ENCODE measurements at regions not wholly inside any gene's neighbourhood (a gene's known extent, or its start where the extent isn't known, plus 50 kb on each side); places are given as distances from the start of the nearest gene placed in this dataset.
"Not testable (repeated sequence)": the region's sequence is repeated elsewhere in the genome, so short reads cannot be mapped to it uniquely, and the experiment has no call there.

DNA sequence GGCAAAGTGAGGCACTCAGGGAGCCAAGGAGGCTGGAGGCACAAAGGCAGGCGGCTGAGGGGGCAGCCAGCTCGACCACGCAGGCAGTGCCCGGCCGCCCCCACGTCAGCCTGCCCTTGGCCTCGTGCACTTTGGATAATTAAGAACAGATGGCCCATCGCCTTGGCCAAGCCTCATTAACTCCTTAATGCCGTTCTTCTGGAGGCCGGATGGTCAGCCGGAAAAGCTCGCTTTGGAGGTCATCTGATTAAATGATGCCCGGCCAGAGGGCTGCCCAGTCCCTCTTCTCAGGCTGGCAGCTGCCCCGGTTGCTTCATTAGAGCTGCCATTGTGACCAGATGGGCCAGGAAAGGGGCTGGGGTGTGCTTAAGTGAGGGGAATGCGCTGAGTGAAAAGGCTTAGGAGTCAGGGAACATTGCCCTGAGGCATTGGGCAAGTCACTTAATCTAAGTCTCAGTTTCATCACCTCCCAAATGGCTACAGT, 364.0 kb downstream of the NPIPA8 start:
- no peak overlapping the region for H3K27ac ChIP-seq (ENCODE audit: low read depth)
- no peak for DNase-seq (ENCODE audit: extremely low spot score)
- 14% methylated on average over 15 of the region's 15 CpGs for WGBS

DNA sequence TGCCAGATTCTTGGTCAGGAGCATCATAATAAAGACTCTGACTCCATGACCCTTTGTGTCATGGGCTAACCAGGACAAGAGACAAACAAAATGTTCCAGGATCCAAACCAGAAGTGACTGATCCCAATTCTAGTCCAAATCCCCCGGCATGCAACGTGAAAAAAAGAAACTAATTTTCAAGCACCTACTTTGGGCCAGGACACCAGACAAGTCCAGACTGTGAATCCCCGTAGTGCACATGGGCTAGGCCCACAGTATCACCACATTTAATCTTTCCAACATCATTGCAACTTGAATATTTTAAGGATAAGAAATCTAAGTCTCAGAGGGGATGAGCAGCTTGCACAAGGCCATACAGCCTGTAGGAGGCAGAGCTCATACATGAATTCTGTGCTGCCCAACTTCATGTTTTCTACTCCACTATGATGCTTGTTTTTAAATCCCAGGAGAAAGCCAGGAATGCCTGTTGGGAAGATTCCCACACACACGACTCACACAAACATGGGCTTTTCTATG, 365.7 kb downstream of the NPIPA8 start:
- no peak for DNase-seq (ENCODE audit: extremely low spot score)
- H3K36me3 ChIP-seq (ENCODE audit: insufficient read depth) = no peaks in the 10 kb centered on the region
- 69% methylated on average over 4 of the region's 4 CpGs for WGBS
- H3K4me1 ChIP-seq (ENCODE audit: insufficient read depth) = no peaks in the 10 kb centered on the region
- H3K27ac ChIP-seq (ENCODE audit: low read depth) = no peak overlapping the region
- H3K4me3 ChIP-seq (ENCODE audit: low read depth, low read length) = no peak overlapping the region

More for the DNA sequence above, 364.0 kb downstream of the NPIPA8 start:
- H3K4me1 ChIP-seq (ENCODE audit: insufficient read depth) = no peaks in the 10 kb centered on the region
- H3K36me3 ChIP-seq (ENCODE audit: insufficient read depth) = no peaks in the 10 kb centered on the region
- no peak overlapping the region for H3K4me3 ChIP-seq (ENCODE audit: low read depth, low read length)

DNA sequence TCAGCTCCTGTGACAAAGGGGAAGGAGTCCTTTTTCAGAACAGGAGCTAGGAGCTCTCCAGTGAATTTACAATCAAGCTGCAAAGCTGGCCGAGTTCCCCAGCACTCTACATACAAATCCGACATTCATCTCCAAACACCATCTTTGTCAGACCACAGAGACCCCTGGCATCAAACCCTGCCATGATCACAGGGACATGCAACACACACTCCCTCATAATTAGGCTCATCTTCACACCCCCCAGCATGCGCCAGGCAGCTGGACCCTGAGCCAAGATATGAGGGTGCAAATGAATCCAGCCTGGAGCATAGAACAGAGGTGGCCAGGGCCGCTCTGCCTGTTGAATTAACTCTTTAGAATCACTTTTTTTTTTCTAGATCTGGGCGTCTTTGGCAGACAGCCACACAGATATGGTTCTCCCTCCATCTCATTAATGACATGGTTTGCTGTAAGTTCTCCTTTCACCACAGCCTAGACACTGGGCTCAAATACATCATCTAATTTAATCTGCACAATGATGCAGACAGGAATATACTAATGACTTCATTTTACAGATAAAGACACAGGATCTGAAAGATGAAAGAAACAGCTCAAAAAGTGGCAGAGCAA, 366.3 kb downstream of the NPIPA8 start:
- H3K27ac ChIP-seq (ENCODE audit: low read depth) = no peak overlapping the region
- no peaks in the 10 kb centered on the region for H3K36me3 ChIP-seq (ENCODE audit: insufficient read depth)
- H3K4me3 ChIP-seq (ENCODE audit: low read depth, low read length) = no peak overlapping the region
- peak; percentile 15 for DNase-seq (ENCODE audit: extremely low spot score)
- H3K4me1 ChIP-seq (ENCODE audit: insufficient read depth) = no peaks in the 10 kb centered on the region
- WGBS = 51% methylated on average over 5 of the region's 5 CpGs

DNA sequence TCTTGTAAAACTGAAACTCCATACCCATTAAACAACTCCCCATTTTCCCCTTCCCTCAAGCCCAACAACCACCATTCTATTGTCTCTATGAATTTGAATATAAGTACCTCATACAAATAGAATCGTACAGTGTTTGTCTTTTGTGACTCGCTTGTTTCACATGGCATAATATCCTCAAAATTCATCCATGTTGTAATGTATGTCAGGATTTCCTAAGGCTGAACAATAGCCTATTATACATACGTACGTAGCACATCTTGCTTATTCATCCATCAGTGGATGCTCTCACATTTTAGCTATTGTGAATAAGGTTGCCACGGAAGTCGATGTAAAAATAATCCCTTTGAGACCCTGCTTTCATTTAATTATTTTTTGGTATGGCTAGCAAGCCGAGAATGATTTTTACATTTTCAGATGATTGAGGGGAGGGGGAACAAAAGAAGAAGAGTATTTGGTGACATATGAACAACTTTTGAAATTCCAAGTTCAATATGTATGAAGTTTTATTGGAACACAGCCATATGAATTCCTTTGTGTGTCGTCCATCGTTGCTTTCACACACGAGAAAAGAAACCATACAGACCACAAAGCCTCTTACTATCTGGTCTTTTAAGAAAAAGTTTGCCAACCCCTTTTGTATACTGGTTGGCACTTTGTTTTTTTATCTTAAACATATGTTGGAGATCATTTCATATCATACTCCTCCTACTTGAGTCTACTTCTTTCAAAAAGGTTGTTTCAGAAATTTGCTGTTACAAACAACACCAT, 371.2 kb downstream of the NPIPA8 start:
- 64% methylated on average over 10 of the region's 10 CpGs for WGBS
- H3K4me1 ChIP-seq (ENCODE audit: insufficient read depth) = no peaks in the 10 kb centered on the region
- H3K36me3 ChIP-seq (ENCODE audit: insufficient read depth) = no peaks in the 10 kb centered on the region
- no peak overlapping the region for H3K4me3 ChIP-seq (ENCODE audit: low read depth, low read length)
- no peak overlapping the region for H3K27ac ChIP-seq (ENCODE audit: low read depth)
- no peak for DNase-seq (ENCODE audit: extremely low spot score)

DNA sequence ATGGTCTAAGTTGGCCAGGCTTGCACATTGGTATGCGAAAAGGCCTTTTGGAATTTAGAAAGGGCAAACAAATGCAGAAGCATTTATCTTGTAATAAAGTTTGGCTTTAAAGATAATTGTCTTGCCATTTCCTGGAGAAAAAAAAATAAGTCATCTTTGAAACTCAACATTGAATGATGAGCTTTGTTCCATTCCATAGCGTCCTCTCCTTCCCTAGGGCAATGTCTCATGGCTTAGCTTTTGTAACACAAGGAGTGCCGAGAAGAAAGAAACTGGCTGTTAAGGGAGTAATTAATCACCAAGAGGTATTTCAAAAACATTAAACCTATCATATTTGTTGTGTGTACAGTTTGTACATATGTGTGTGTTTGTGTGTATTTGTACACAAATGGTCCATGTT, 372.3 kb downstream of the NPIPA8 start:
- no peaks in the 10 kb centered on the region for H3K36me3 ChIP-seq (ENCODE audit: insufficient read depth)
- DNase-seq (ENCODE audit: extremely low spot score) = no peak
- H3K4me3 ChIP-seq (ENCODE audit: low read depth, low read length) = no peak overlapping the region
- H3K27ac ChIP-seq (ENCODE audit: low read depth) = no peak overlapping the region
- H3K4me1 ChIP-seq (ENCODE audit: insufficient read depth) = no peaks in the 10 kb centered on the region
- WGBS = 70% methylated on average over 3 of the region's 3 CpGs

DNA sequence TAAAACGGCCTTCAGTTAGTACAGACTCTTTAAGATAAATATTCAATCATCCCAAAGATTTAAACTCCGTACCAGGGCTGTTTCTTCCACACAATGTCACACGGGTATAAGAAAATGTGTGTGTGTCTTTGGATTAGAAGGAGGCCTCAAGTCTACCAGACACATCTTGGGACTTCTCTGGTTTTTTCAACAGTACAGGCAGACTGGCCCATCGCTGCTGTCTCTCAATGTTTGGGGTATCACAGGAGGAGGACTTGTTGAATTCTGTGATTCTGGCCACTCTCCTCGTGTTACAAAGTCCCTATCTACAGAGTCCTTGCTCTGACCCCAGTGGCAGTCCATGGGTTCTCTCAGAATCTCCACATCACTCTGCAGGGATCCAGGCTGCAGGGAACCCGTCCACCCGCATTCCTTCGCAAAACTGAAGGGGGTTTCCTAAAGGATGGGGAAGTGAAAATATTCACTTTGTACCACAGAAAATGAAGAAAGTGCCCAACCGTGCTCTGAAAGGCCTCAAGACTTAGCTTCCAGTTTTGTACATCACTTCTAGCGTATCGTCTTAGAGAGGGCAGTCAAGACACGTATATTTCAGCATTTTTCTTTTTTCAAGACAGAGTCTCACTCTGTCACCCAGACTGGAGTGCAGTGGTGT, 373.2 kb downstream of the NPIPA8 start:
- H3K27ac ChIP-seq (ENCODE audit: low read depth) = no peak overlapping the region
- 58% methylated on average over 12 of the region's 12 CpGs for WGBS

DNA sequence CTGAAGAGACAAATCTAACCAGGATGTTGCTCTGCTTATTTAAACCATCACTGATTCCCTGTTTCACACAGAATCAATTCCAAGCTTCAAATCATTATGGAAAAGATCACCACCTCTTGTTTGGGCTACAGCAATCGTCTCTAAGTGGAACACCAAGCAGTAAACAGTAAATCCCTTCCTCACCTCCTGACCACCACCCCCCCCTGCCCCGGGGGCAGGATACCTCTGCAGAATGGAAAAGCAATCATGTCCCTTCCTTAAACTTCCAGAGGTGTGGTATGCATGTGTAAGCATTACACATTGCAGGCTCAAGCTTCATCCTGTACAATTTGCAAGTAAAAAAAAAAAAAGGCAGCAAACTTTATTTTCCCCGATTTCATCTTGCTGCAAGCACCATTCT, 373.8 kb downstream of the NPIPA8 start:
- H3K36me3 ChIP-seq (ENCODE audit: insufficient read depth) = no peaks in the 10 kb centered on the region
- WGBS = 61% methylated on average over 3 of the region's 3 CpGs
- no peaks in the 10 kb centered on the region for H3K4me1 ChIP-seq (ENCODE audit: insufficient read depth)
- no peak overlapping the region for H3K27ac ChIP-seq (ENCODE audit: low read depth)
- no peak for DNase-seq (ENCODE audit: extremely low spot score)
- H3K4me3 ChIP-seq (ENCODE audit: low read depth, low read length) = no peak overlapping the region

More for the DNA sequence above, 373.2 kb downstream of the NPIPA8 start:
- Histone ChIP-seq H3K4me3 (ENCODE audit: low read depth, low read length) (no peak overlapping the region), H3K4me1 (ENCODE audit: insufficient read depth) (no peaks in the 10 kb centered on the region), H3K36me3 (ENCODE audit: insufficient read depth) (no peaks in the 10 kb centered on the region)
- no peak for DNase-seq (ENCODE audit: extremely low spot score)

DNA sequence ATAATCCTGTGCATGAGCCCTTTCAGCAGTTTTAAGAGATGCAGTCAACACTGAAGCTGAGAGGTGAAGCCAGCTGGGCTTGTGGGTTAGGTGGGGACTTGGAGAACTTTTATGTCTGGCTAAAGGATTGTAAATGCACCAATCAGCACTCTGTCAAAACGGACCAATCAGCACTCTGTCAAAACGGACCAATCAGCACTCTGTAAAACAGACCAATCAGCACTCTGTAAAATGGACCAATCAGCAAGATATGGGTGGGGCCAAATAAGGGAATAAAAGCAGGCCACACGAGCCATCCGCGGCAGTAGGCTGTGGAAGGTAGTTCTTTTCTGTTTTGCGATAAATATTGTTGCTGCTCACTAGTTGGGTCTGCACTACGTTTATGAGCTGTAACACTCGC, 374.7 kb downstream of the NPIPA8 start:
- WGBS = 87% methylated on average over 8 of the region's 8 CpGs
- H3K27ac ChIP-seq (ENCODE audit: low read depth); DNase-seq (ENCODE audit: extremely low spot score): not testable (repeated sequence)

DNA sequence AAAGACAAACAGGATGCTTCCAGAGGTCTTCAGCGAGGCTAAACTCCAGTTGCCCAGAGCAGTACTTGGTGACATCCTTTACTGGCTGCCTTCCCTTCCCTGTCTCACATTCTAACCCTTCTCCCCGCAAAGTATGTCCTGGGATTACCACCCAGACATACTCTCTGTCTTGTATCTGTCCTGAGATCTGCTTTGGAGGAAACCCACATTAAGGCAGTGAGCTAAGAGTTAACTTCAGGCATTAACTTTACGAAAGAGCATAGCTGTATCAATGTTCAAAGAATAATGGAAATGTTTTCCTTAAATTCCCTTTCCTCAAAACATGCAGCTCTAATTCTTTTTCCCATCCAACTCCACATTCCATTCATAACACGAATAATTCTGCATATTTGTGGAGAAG, 385.2 kb downstream of the NPIPA8 start:
- 19% methylated on average over 4 of the region's 4 CpGs for WGBS
- Histone ChIP-seq H3K4me3 (ENCODE audit: low read depth, low read length) (no peak overlapping the region), H3K27ac (ENCODE audit: low read depth) (no peak overlapping the region), H3K4me1 (ENCODE audit: insufficient read depth) (no peaks in the 10 kb centered on the region), H3K36me3 (ENCODE audit: insufficient read depth) (no peaks in the 10 kb centered on the region)
- DNase-seq (ENCODE audit: extremely low spot score) = no peak

More for the DNA sequence above, 374.7 kb downstream of the NPIPA8 start:
- H3K4me1 ChIP-seq (ENCODE audit: insufficient read depth); H3K36me3 ChIP-seq (ENCODE audit: insufficient read depth); H3K4me3 ChIP-seq (ENCODE audit: low read depth, low read length): not testable (repeated sequence)

DNA sequence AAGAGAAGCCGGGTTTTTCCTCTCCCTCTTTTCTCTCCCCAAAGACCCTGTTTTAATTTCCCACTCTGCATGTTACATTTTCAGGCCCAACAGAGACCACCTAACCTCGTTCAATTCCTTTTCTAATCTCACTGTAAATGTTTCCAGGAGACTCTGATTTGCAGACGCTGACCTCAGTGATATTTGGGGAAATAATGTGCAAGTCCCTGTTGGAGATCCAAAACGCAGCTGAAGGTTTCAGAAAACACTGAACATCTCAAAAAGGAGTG, 386.6 kb downstream of the NPIPA8 start:
- no peaks in the 10 kb centered on the region for H3K36me3 ChIP-seq (ENCODE audit: insufficient read depth)
- DNase-seq (ENCODE audit: extremely low spot score) = no peak
- H3K4me1 ChIP-seq (ENCODE audit: insufficient read depth) = no peaks in the 10 kb centered on the region
- H3K4me3 ChIP-seq (ENCODE audit: low read depth, low read length) = no peak overlapping the region
- H3K27ac ChIP-seq (ENCODE audit: low read depth) = no peak overlapping the region
- 21% methylated on average over 4 of the region's 4 CpGs for WGBS

DNA sequence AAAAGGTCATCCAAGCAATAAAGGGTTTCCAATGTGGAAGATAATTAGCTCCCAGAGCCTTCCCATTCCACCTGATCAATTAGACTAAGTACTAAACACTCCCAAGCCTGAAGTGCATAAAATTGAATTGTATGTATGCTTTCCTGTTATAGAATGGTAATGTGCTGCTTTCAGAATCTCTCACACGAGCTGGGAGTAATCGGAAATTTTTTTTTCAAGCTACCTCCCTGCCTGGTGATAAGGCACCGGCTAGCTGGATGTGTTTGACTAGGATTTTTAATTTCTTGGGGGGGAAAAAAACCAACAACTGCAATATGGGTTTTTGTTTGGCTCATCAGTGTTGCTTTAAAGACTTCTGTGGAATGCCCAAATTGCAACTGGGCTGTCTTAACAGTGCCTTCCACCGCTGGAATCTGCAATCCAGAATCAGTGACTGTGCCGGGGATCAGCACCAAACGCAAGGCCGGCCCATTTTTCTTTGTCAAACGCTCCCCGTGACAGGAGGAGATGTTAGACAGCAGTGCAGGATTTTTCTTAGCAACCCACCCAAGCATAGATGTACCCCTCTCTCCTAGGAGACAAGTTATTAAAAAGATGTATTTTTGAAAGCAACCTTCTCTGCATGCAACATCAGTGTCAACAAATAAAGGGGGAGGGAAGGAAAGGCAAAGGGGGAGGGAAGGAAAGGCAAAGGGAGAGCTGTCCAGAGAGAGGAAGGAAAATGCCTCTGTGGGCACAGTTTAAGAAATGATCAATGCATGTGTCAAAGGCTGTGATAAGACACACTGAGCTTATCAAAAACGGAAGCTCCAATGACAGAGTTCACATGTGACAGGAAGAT, 387.2 kb downstream of the NPIPA8 start:
- no peaks in the 10 kb centered on the region for H3K4me1 ChIP-seq (ENCODE audit: insufficient read depth)
- H3K4me3 ChIP-seq (ENCODE audit: low read depth, low read length) = no peak overlapping the region
- WGBS = 17% methylated on average over 10 of the region's 10 CpGs
- no peaks in the 10 kb centered on the region for H3K36me3 ChIP-seq (ENCODE audit: insufficient read depth)
- no peak overlapping the region for H3K27ac ChIP-seq (ENCODE audit: low read depth)
- no peak for DNase-seq (ENCODE audit: extremely low spot score)

DNA sequence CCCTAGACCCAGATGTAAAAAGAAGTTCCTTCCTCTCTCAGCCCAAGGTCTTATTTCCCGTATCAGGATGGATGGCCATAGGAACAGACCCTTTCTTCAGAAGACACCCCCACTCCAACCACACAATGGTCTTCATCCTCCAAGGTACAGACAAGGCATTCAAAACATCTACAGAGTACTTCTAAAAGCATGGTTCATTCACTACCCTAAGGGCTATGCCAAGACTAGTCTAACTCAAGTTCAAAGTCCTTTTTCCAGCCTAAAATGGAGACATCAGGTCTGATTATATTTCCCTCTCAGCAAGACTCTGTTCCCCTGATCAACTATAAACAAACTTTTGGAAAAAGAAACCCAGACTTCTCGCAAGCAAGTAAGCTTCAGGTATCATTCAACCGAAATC, 388.9 kb downstream of the NPIPA8 start:
- no peak for DNase-seq (ENCODE audit: extremely low spot score)
- Histone ChIP-seq H3K4me1 (ENCODE audit: insufficient read depth) (no peaks in the 10 kb centered on the region), H3K36me3 (ENCODE audit: insufficient read depth) (no peaks in the 10 kb centered on the region), H3K27ac (ENCODE audit: low read depth) (no peak overlapping the region), H3K4me3 (ENCODE audit: low read depth, low read length) (no peak overlapping the region)
- 84% methylated on average over 3 of the region's 3 CpGs for WGBS

DNA sequence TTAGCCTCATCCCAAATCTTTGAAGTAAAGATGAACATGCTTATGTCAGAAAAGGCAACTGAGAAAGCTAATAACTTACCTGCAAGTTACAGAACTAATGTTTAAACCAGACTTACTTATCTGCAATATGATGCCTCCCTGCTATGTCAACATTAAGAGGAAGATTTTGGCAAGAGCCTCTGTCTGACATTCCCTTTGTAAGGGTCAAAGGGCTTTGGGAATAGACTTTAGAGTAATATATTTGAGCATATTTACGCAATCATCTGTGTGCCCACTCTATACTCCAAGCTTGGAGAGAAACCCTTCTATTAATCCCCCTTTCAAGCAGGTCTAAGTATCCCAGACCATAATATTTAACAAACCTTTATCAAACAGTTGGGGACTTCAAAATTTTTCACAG, 389.4 kb downstream of the NPIPA8 start:
- H3K27ac ChIP-seq (ENCODE audit: low read depth) = no peak overlapping the region
- H3K4me3 ChIP-seq (ENCODE audit: low read depth, low read length) = no peak overlapping the region
- 80% methylated on average over 1 of the region's 1 CpG for WGBS

More for the DNA sequence above, 389.4 kb downstream of the NPIPA8 start:
- Histone ChIP-seq H3K4me1 (ENCODE audit: insufficient read depth) (no peaks in the 10 kb centered on the region), H3K36me3 (ENCODE audit: insufficient read depth) (no peaks in the 10 kb centered on the region)
- no peak for DNase-seq (ENCODE audit: extremely low spot score)

Data from urinary bladder (tissue), 3 donors.